ENCODE measurements at regions not wholly inside any gene's neighbourhood (a gene's known extent, or its start where the extent isn't known, plus 50 kb on each side); places are given as distances from the start of the nearest gene placed in this dataset.

- Histone ChIP-seq H3K27ac (ENCODE audit: low read depth, low read length) (no peak overlapping the region), H3K9me3 (ENCODE audit: control insufficient read depth in 1 of 2, insufficient read depth in 1 of 2, low read depth in 1 of 2, low read length in 2 of 2) (no peaks in the 10 kb centered on the region; a peak in 1 of 4 replicates), H3K36me3 (ENCODE audit: control insufficient read depth in 1 of 2, insufficient read depth in 2 of 2, low read length in 2 of 2) (no peaks in the 10 kb centered on the region), H3K4me3 (replicated peaks in 1 of 2; ENCODE audit: low read depth in 1 of 2, low read length in 2 of 2) (no peak overlapping the region), H4K20me1 (ENCODE audit: insufficient read depth) (no peaks in the 10 kb centered on the region), H3K4me1 (ENCODE audit: control insufficient read depth in 1 of 2, insufficient read depth in 2 of 2, low read length in 2 of 2) (no peaks in the 10 kb centered on the region), H3K4me2 (ENCODE audit: low read length) (no peak overlapping the region), H3K79me2 (ENCODE audit: insufficient read depth, low read length) (no peaks in the 10 kb centered on the region), H3K9ac (ENCODE audit: low read length) (no peak overlapping the region), H3K27me3 (ENCODE audit: insufficient read depth, low read length) (no peaks in the 10 kb centered on the region), H2AFZ (ENCODE audit: low read depth, low read length, poor library complexity, severe bottlenecking) (no peak overlapping the region), H3K9me2 (ENCODE audit: insufficient read depth) (no peaks in the 10 kb centered on the region)
- no peak for TF ChIP-seq EZH2 (IDR thresholded peaks at IDR 0.05)
- peak; percentile 43 to 83 (median 65); a peak in 5 of 6 replicates for TF ChIP-seq CTCF (IDR thresholded peaks at IDR 0.05 in 2 of 3, conservative IDR thresholded peaks at IDR 0.05 in 1 of 3; ENCODE audit: borderline replicate concordance in 1 of 3, insufficient read depth in 1 of 3, low read depth in 2 of 3, low read length in 2 of 3)
- TF ChIP-seq RAD21 (IDR thresholded peaks at IDR 0.05; ENCODE audit: low read depth), result peak; percentile 78
- TF ChIP-seq POLR2AphosphoS5 (IDR thresholded peaks at IDR 0.05; ENCODE audit: low read depth, low read length), result no peak
- CTCF ChIA-PET, result interaction anchor here (0.8 to 3.2 kb wide), 5 partner anchors 11 to 1896 kb away, joined by 3 to 16 read pairs (median 4); no protein-coding TSS in a partner anchor
- DNase-seq (ENCODE audit: low read depth, low spot score) (peak; percentile 29), ATAC-seq (no peak)
- POLR2A ChIA-PET, result no interaction called here
- RAD21 ChIA-PET (ENCODE audit: low non-redundant PET in 1 of 2, low total read pairs in 2 of 2, uncharacterized antibody in 2 of 2, unreplicated experiment in 2 of 2), result no interaction called here
- intact Hi-C loops (cut with micrococcal nuclease), result loop anchor here (2.0 to 10.0 kb wide), 5 partner anchors 622 to 1814 kb away; partner anchors contain the start of gene HS3ST3B1
- BruUV-seq (replicated peaks), result no TSS peak
Observed at GRCh38 chr17:14926526-14927122, 338.5 kb downstream of the PMP22 start.

GRCh38 chr17:14926073-14926472, 339.1 kb downstream of the PMP22 start:
- RAD21 ChIA-PET (ENCODE audit: low non-redundant PET in 1 of 2, low total read pairs in 2 of 2, uncharacterized antibody in 2 of 2, unreplicated experiment in 2 of 2), result no interaction called here
- Histone ChIP-seq H3K27ac (ENCODE audit: low read depth, low read length) (no peak overlapping the region), H3K79me2 (ENCODE audit: insufficient read depth, low read length) (no peaks in the 10 kb centered on the region), H3K27me3 (ENCODE audit: insufficient read depth, low read length) (no peaks in the 10 kb centered on the region), H3K36me3 (ENCODE audit: control insufficient read depth in 1 of 2, insufficient read depth in 2 of 2, low read length in 2 of 2) (no peaks in the 10 kb centered on the region), H2AFZ (ENCODE audit: low read depth, low read length, poor library complexity, severe bottlenecking) (no peak overlapping the region), H3K4me2 (ENCODE audit: low read length) (no peak overlapping the region), H3K9me3 (ENCODE audit: control insufficient read depth in 1 of 2, insufficient read depth in 1 of 2, low read depth in 1 of 2, low read length in 2 of 2) (no peaks in the 10 kb centered on the region; a peak in 1 of 4 replicates), H3K4me3 (replicated peaks in 1 of 2; ENCODE audit: low read depth in 1 of 2, low read length in 2 of 2) (no peak overlapping the region), H4K20me1 (ENCODE audit: insufficient read depth) (no peaks in the 10 kb centered on the region), H3K9me2 (ENCODE audit: insufficient read depth) (no peaks in the 10 kb centered on the region), H3K9ac (ENCODE audit: low read length) (no peak overlapping the region), H3K4me1 (ENCODE audit: control insufficient read depth in 1 of 2, insufficient read depth in 2 of 2, low read length in 2 of 2) (no peaks in the 10 kb centered on the region)
- ATAC-seq, result no peak
- CTCF ChIA-PET, result interaction anchor here (0.8 to 3.2 kb wide), 5 partner anchors 12 to 1895 kb away, joined by 3 to 16 read pairs (median 4); no protein-coding TSS in a partner anchor
- intact Hi-C loops (cut with micrococcal nuclease), result loop anchor here (2.0 to 10.0 kb wide), 5 partner anchors 621 to 1814 kb away; partner anchors contain the start of gene HS3ST3B1
- POLR2A ChIA-PET, result no interaction called here
- BruUV-seq (replicated peaks), result no TSS peak
- no peak for DNase-seq (ENCODE audit: low read depth, low spot score)
- TF ChIP-seq RAD21 (IDR thresholded peaks at IDR 0.05; ENCODE audit: low read depth) (no peak), ZFX (IDR thresholded peaks at IDR 0.05) (no peak), REST (IDR thresholded peaks at IDR 0.05; ENCODE audit: low read depth) (no peak), FOSL1 (IDR thresholded peaks at IDR 0.05; ENCODE audit: low read depth) (no peak), EGR1 (IDR thresholded peaks at IDR 0.05; ENCODE audit: low read depth) (no peak), SRF (IDR thresholded peaks at IDR 0.05; ENCODE audit: low read depth) (no peak), CEBPB (IDR thresholded peaks at IDR 0.05; ENCODE audit: low read depth) (no peak), SP1 (IDR thresholded peaks at IDR 0.05; ENCODE audit: low read depth) (no peak), MAX (IDR thresholded peaks at IDR 0.05) (no peak), ATF3 (IDR thresholded peaks at IDR 0.05) (no peak), TCF7L2 (IDR thresholded peaks at IDR 0.05; ENCODE audit: borderline replicate concordance, extremely low read depth, insufficient read depth, insufficient read length) (no peak)
